ENCODE measurements at regions not wholly inside any gene's neighbourhood (a gene's known extent, or its start where the extent isn't known, plus 50 kb on each side); places are given as distances from the start of the nearest gene placed in this dataset.
"Not testable (repeated sequence)": the region's sequence is repeated elsewhere in the genome, so short reads cannot be mapped to it uniquely, and the experiment has no call there.

DNA sequence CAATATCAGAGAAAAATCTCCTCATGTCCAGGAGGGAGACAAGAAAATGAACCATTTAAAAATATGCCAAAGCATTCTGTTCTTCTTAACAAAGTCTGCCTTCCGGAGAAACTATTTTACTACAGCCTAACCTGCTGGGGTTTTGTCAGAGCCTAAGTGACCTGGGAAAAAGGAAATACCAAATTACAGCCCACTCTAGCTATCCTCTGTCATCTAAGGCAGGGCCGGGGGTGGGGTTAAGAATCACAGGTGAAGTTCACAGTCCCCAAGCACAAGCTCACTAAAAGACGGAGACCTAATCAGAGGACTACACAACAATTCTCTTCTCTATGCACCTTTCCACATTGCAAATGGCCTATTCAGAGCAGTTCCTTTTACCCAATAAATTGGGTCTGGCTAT lies 116.6 kb downstream of the TRIM42 start:
- H3K9me3 Mint-ChIP-seq, result peaks cover 46% of the 10 kb centered on the region
- no peak overlapping the region for H3K27ac Mint-ChIP-seq
- H3K27me3 Mint-ChIP-seq (ENCODE audit: low read depth, poor library complexity), result peaks cover 5% of the 10 kb centered on the region
- H3K4me3 Mint-ChIP-seq, result no peak overlapping the region
- TF ChIP-seq, protein P1, sequence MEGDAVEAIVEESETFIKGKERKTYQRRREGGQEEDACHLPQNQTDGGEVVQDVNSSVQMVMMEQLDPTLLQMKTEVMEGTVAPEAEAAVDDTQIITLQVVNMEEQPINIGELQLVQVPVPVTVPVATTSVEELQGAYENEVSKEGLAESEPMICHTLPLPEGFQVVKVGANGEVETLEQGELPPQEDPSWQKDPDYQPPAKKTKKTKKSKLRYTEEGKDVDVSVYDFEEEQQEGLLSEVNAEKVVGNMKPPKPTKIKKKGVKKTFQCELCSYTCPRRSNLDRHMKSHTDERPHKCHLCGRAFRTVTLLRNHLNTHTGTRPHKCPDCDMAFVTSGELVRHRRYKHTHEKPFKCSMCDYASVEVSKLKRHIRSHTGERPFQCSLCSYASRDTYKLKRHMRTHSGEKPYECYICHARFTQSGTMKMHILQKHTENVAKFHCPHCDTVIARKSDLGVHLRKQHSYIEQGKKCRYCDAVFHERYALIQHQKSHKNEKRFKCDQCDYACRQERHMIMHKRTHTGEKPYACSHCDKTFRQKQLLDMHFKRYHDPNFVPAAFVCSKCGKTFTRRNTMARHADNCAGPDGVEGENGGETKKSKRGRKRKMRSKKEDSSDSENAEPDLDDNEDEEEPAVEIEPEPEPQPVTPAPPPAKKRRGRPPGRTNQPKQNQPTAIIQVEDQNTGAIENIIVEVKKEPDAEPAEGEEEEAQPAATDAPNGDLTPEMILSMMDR (IDR thresholded peaks at IDR 0.05), result no peak
- DNase-seq, result no peak
- H3K4me1 Mint-ChIP-seq, result no peaks in the 10 kb centered on the region
- peaks cover 7% of the 10 kb centered on the region for H3K36me3 Mint-ChIP-seq (ENCODE audit: low read depth)

DNA sequence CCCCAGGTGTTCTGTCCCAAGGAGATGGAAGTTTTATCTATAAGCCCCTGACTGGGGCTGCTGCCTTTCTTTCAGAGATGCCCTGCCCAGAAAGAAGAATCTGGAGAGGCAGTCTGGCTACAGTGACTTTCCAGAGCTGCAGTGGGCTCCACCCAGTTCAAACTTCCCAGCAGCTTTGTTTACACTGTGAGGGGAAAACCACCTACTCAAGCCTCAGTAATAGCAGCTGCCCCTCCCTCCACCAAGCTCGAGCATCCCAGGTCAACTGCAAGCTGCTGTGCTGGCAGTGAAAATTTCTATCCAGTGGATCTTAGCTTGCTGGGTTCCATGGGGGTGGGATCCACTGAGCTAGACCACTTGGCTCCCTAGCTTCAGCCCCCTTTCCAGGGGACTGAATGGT lies 125.0 kb downstream of the TRIM42 start:
- not testable (repeated sequence) for H3K27ac Mint-ChIP-seq; H3K4me3 Mint-ChIP-seq; DNase-seq; H3K36me3 Mint-ChIP-seq (ENCODE audit: low read depth); H3K4me1 Mint-ChIP-seq
- H3K9me3 Mint-ChIP-seq, result peaks cover 58% of the 10 kb centered on the region
- H3K27me3 Mint-ChIP-seq (ENCODE audit: low read depth, poor library complexity), result peaks cover 16% of the 10 kb centered on the region

DNA sequence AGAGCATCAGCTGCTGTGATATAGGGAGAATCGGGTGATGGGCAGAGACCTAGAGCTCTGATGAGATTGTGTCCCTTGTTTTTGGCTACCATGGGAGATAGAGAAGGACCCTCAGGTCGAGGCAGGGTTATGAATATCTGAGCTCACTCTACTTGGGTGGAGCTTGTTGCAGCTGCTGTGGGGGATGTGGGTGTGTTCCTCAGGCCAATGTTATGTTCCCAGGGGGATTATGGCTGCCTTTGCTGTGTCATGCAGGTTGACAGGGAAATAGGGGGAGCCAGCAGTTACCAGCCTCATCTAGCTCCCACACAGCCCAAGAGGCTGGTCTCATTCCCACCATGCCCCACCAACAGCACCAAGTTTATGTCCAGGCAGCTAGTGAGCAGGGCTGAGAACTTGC lies 131.5 kb downstream of the TRIM42 start:
- TF ChIP-seq, protein P1 (IDR thresholded peaks at IDR 0.05), result no peak
- Mint-ChIP-seq H3K27ac (no peak overlapping the region), H3K9me3 (peaks cover 28% of the 10 kb centered on the region), H3K36me3 (ENCODE audit: low read depth) (no peaks in the 10 kb centered on the region), H3K27me3 (ENCODE audit: low read depth, poor library complexity) (peaks cover 11% of the 10 kb centered on the region), H3K4me1 (peaks cover 6% of the 10 kb centered on the region), H3K4me3 (no peak overlapping the region)
- DNase-seq, result no peak

DNA sequence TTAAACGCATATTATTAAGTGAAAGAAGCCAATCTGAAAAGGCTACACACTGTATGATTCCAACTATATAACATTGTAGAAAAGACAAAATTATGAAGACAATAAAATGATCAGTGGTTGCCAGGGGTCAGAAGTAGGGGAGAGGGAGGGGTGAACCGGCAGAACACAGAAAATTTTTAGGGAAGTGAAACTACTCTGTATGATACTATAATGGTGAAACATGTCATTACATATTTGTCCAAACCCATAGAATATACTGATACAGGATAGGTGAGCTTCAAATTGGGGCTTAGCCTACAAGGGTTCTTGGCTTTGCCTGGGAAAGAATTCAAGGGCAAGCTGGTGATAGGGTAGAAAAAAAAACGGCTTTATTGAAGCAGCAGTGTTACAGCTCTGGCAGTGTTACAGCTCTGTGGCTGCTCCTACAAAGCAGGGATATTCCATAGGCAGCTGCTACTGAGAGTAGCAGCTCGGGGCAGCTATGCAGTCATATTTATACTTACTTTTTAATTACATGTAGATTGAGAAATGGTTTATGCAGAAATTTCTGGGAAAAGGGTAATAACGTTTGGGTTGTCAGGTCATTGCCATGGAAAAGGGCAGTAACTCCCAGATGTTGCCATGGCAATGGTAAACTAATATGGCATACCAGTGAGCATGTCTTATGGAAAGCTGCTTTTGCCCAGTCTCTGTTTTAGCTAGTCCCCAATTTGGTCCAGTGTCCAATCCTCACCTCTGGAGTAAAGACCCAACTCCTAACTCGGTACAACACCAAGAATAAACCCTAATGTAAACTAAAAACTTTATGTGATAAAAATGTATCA lies 125.1 kb upstream of the SLC25A36 start:
- Mint-ChIP-seq H3K27me3 (ENCODE audit: low read depth, poor library complexity) (peaks cover 7% of the 10 kb centered on the region), H3K36me3 (ENCODE audit: low read depth) (no peaks in the 10 kb centered on the region), H3K9me3 (peaks cover 28% of the 10 kb centered on the region), H3K4me1 (no peaks in the 10 kb centered on the region), H3K4me3 (no peak overlapping the region), H3K27ac (no peak overlapping the region)
- no peak for DNase-seq
- TF ChIP-seq, protein P1 (IDR thresholded peaks at IDR 0.05), result no peak

DNA sequence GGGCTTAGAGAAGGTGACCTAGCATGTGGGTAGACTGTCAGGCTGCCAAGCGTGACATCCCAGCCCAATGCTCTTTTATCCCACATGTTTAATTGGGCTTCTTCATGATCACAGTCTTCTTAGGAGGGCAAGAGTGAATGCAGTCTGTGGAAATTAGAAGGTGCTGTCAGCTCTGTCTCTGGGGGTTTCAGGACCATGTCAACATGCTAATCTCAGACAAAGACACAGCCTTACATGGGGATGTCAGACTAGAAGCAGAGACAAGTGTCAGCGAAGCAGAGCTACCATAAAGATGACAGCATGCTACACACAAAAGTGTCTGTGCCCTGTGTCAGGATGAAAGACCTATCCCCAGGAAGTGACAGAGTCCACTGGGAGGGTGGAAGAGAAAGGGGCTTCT lies 120.1 kb upstream of the SLC25A36 start:
- H3K27ac Mint-ChIP-seq, result no peak overlapping the region
- no peak overlapping the region for H3K4me3 Mint-ChIP-seq
- peaks cover 9% of the 10 kb centered on the region for H3K27me3 Mint-ChIP-seq (ENCODE audit: low read depth, poor library complexity)
- TF ChIP-seq, protein P1 (IDR thresholded peaks at IDR 0.05), result no peak
- no peak for DNase-seq
- H3K36me3 Mint-ChIP-seq (ENCODE audit: low read depth), result no peaks in the 10 kb centered on the region
- H3K9me3 Mint-ChIP-seq, result no peaks in the 10 kb centered on the region
- no peaks in the 10 kb centered on the region for H3K4me1 Mint-ChIP-seq

DNA sequence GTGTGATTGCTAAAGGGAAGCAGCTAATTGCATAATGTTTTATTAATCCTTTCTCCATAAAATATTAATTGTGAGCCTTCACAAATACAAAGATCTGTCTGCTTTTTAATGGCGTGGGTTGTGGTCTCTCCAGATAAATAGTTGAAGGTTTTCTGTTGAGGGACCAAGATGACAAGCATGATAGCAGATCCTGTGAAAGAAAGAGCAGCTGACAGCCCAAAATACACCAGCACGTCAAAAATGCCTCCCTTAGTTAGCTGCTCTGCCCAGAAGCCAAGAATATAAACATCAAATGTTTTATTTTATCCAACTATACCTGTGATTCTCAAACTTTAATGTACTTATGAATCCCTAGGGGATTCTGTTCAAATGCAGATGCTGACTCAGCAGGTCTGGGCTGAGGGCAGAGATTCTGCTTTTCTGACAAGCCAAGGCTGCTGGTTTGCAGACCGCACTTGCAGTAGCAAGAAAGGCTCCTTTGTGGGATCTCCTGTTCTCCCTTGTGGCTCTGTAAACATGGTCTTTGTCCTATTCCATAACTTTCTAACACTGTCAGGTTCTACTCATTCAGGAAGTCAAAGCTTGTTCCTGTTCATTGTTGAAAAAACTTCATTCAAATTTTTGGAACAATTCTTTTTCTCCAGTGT lies 119.1 kb upstream of the SLC25A36 start:
- peaks cover 6% of the 10 kb centered on the region for H3K27me3 Mint-ChIP-seq (ENCODE audit: low read depth, poor library complexity)
- DNase-seq, result no peak
- H3K36me3 Mint-ChIP-seq (ENCODE audit: low read depth), result no peaks in the 10 kb centered on the region
- H3K4me3 Mint-ChIP-seq, result no peak overlapping the region
- no peaks in the 10 kb centered on the region for H3K4me1 Mint-ChIP-seq
- H3K9me3 Mint-ChIP-seq, result no peaks in the 10 kb centered on the region
- TF ChIP-seq, protein P1 (IDR thresholded peaks at IDR 0.05), result no peak
- H3K27ac Mint-ChIP-seq, result no peak overlapping the region
